IMR-90 (cell line): ENCODE measurements at regions not wholly inside any gene's neighbourhood (a gene's known extent, or its start where the extent isn't known, plus 50 kb on each side); places are given as distances from the start of the nearest gene placed in this dataset.

Experiments used
- ATAC-seq: fragments of 200-7000 bp; cut with Tn5 transposase; 2 replicates; pipeline ENCODE4 v1.9.1; 2020; ENCODE audit warnings: low read depth, mild to moderate bottlenecking, moderate library complexity
- BruUV-seq: library from RNA; stranded (reverse); fragments of 400-500 nt; replicated peaks from 2 replicates; lab custom pipeline; 2021; lab: Mats Ljungman, UMichigan
- CTCF ChIA-PET: fragments of 300-600 bp; formaldehyde crosslinking; extraction: SDS; loops from one replicate; lab custom pipeline; 2021; ENCODE audit warnings: antibody characterized with exemption; lab: Yijun Ruan, JAX
- POLR2A ChIA-PET: fragments of 300-600 bp; sonication (Branson Sonifier 250); formaldehyde crosslinking; loops from one replicate; lab custom pipeline; 2022; ENCODE audit warnings: antibody characterized with exemption; ENCODE audit not compliant: unreplicated experiment; lab: Charles Lee
- DNase-seq: peaks from one replicate; pipeline ENCODE4 v3.0.0; 2013
- H2AFZ ChIP-seq: replicated peaks from 2 replicates; pipeline ENCODE3; 2013; ENCODE audit warnings: low read length, mild to moderate bottlenecking; ENCODE audit not compliant: poor library complexity
- H2AK5ac ChIP-seq: 2 replicates; pipeline ENCODE4 v1.6.1; 2013; ENCODE audit warnings: low read depth, low read length, inconsistent platforms
- H2AK9ac ChIP-seq: replicated peaks from 2 replicates; pipeline ENCODE3; 2013; ENCODE audit warnings: mild to moderate bottlenecking, low read depth, low read length, moderate library complexity; ENCODE audit not compliant: poor library complexity
- H2BK120ac ChIP-seq: 2 replicates; pipeline ENCODE4 v1.6.1; 2013; ENCODE audit warnings: low read depth, low read length, inconsistent platforms
- H2BK15ac ChIP-seq: 3 replicates; pipeline ENCODE4 v1.6.1; 2013; ENCODE audit warnings: low read depth, low read length, inconsistent platforms
- H2BK20ac ChIP-seq: 2 replicates; pipeline ENCODE4 v1.6.1; 2013; ENCODE audit warnings: low read depth, mild to moderate bottlenecking, inconsistent platforms, low read length, moderate library complexity
- H2BK5ac ChIP-seq: 2 replicates; pipeline ENCODE4 v1.6.1; 2013; ENCODE audit warnings: mild to moderate bottlenecking, low read depth, low read length, inconsistent platforms; ENCODE audit not compliant: poor library complexity, severe bottlenecking
- H3K14ac ChIP-seq: replicated peaks from 2 replicates; pipeline ENCODE4 v1.6.1; 2013; ENCODE audit warnings: low read depth, low read length, inconsistent platforms
- H3K18ac ChIP-seq: 2 replicates; pipeline ENCODE4 v1.6.1; 2013; ENCODE audit warnings: low read depth, low read length, control low read depth
- H3K23ac ChIP-seq: 2 replicates; pipeline ENCODE4 v1.6.1; 2013; ENCODE audit warnings: low read depth, low read length, inconsistent platforms
- H3K27ac ChIP-seq: 2 replicates; pipeline ENCODE4 v1.5.1; 2013; ENCODE audit warnings: mild to moderate bottlenecking, control low read depth, low read length; ENCODE audit not compliant: insufficient read depth
- H3K27me3 ChIP-seq: 2 replicates; pipeline ENCODE4 v1.6.1; 2013; ENCODE audit warnings: low read length; ENCODE audit not compliant: control insufficient read depth, insufficient read depth
- H3K36me3 ChIP-seq: 2 replicates; pipeline ENCODE4 v1.6.1; 2013; ENCODE audit warnings: low read length, mixed read lengths; ENCODE audit not compliant: control insufficient read depth, insufficient read depth
- H3K4ac ChIP-seq: 2 replicates; pipeline ENCODE4 v1.6.1; 2013; ENCODE audit warnings: low read depth, low read length, inconsistent platforms
- H3K4me1 ChIP-seq: 2 replicates; pipeline ENCODE4 v1.6.1; 2013; ENCODE audit warnings: low read length, mixed read lengths; ENCODE audit not compliant: control insufficient read depth, insufficient read depth
- H3K4me2 ChIP-seq: 2 replicates; pipeline ENCODE4 v1.6.1; 2013; ENCODE audit warnings: low read depth, mild to moderate bottlenecking, control low read depth, low read length, moderate library complexity
- H3K4me3 ChIP-seq: 2 replicates; pipeline ENCODE4 v1.5.1; 2013; ENCODE audit warnings: low read depth, mild to moderate bottlenecking, control low read depth, low read length, moderate library complexity; ENCODE audit not compliant: insufficient read depth
- H3K56ac ChIP-seq: 2 replicates; pipeline ENCODE4 v1.6.1; 2013; ENCODE audit warnings: low read length, inconsistent platforms; ENCODE audit not compliant: insufficient read depth; ENCODE audit errors: extremely low read depth
- H3K79me1 ChIP-seq, 2 experiments: 2 replicates each; pipeline ENCODE4 v1.6.1; 2013; ENCODE audit warnings: low read length in 2 of 2, inconsistent platforms in 1 of 2, low read depth in 1 of 2
- H3K9ac ChIP-seq: 2 replicates; pipeline ENCODE4 v1.6.1; 2013; ENCODE audit warnings: low read depth, low read length, control low read depth
- H3K9me1 ChIP-seq: 2 replicates; pipeline ENCODE4 v1.6.1; 2013; ENCODE audit warnings: low read length, inconsistent platforms; ENCODE audit not compliant: insufficient read depth
- H3K9me3 ChIP-seq: 2 replicates; pipeline ENCODE4 v1.6.1; 2013; ENCODE audit warnings: low read length; ENCODE audit not compliant: control insufficient read depth, insufficient read depth
- H4K20me1 ChIP-seq: 2 replicates; pipeline ENCODE4 v1.6.1; 2013; ENCODE audit warnings: low read length, inconsistent platforms; ENCODE audit not compliant: insufficient read depth
- H4K5ac ChIP-seq: 2 replicates; pipeline ENCODE4 v1.6.1; 2013; ENCODE audit warnings: mild to moderate bottlenecking, low read depth, low read length, control low read depth
- H4K8ac ChIP-seq, 2 experiments: 2 replicates each; pipeline ENCODE4 v1.6.1; 2013; ENCODE audit warnings: low read depth in 2 of 2, low read length in 2 of 2, control low read depth in 1 of 2, inconsistent platforms in 1 of 2
- H4K91ac ChIP-seq: 2 replicates; pipeline ENCODE4 v1.6.1; 2013; ENCODE audit warnings: low read depth, low read length, inconsistent platforms; ENCODE audit not compliant: insufficient read depth
- BHLHE40 ChIP-seq: fragments of 150-350 bp; IDR thresholded peaks from 2 replicates; pipeline ENCODE4 v1.6.1; 2016; ENCODE audit warnings: mild to moderate bottlenecking, low read depth, low read length
- CEBPB ChIP-seq: IDR thresholded peaks from 2 replicates; pipeline ENCODE4 v1.6.1; 2012; ENCODE audit warnings: low read depth, low read length, improper control_type of control experiment
- CHD1 ChIP-seq: IDR thresholded peaks from 2 replicates; pipeline ENCODE4 v1.6.1; 2012; ENCODE audit warnings: low read depth, low read length, improper control_type of control experiment
- CTCF ChIP-seq: conservative IDR thresholded peaks from 2 replicates; pipeline ENCODE4 v1.5.1; 2012; ENCODE audit warnings: mild to moderate bottlenecking, low read depth, low read length, improper control_type of control experiment
- ELK1 ChIP-seq: fragments of 150-350 bp; IDR thresholded peaks from 2 replicates; pipeline ENCODE4 v1.6.1; 2016; ENCODE audit warnings: low read depth, mild to moderate bottlenecking, low read length, moderate library complexity, borderline replicate concordance
- FOS ChIP-seq: fragments of 150-350 bp; IDR thresholded peaks from 2 replicates; pipeline ENCODE4 v1.6.1; 2016; ENCODE audit warnings: low read depth, low read length
- MAFK ChIP-seq: IDR thresholded peaks from 2 replicates; pipeline ENCODE4 v1.6.1; 2012; ENCODE audit warnings: low read depth, low read length, improper control_type of control experiment
- MAZ ChIP-seq: IDR thresholded peaks from 2 replicates; pipeline ENCODE4 v1.6.1; 2012; ENCODE audit warnings: low read depth, mild to moderate bottlenecking, low read length, improper control_type of control experiment, moderate library complexity, borderline replicate concordance
- MXI1 ChIP-seq: IDR thresholded peaks from 2 replicates; pipeline ENCODE4 v1.6.1; 2012; ENCODE audit warnings: low read depth, mild to moderate bottlenecking, low read length, moderate library complexity, borderline replicate concordance
- NFE2L2 ChIP-seq: fragments of 150-350 bp; IDR thresholded peaks from 2 replicates; pipeline ENCODE4 v1.6.1; 2016; ENCODE audit warnings: low read depth, mild to moderate bottlenecking, low read length
- POLR2A ChIP-seq: IDR thresholded peaks from 2 replicates; pipeline ENCODE4 v1.6.1; 2012; ENCODE audit warnings: mild to moderate bottlenecking, low read depth, low read length
- RAD21 ChIP-seq: IDR thresholded peaks from 2 replicates; pipeline ENCODE4 v1.6.1; 2012; ENCODE audit warnings: low read length, improper control_type of control experiment
- RCOR1 ChIP-seq: IDR thresholded peaks from 2 replicates; pipeline ENCODE4 v1.6.1; 2012; ENCODE audit warnings: mild to moderate bottlenecking, low read length, improper control_type of control experiment; ENCODE audit not compliant: insufficient replicate concordance
- RFX5 ChIP-seq: IDR thresholded peaks from 2 replicates; pipeline ENCODE4 v1.8.0; 2012; ENCODE audit warnings: low read depth, mild to moderate bottlenecking, low read length, moderate library complexity
- SMC3 ChIP-seq: fragments of 150-350 bp; IDR thresholded peaks from 2 replicates; pipeline ENCODE4 v1.6.1; 2016; ENCODE audit warnings: low read depth, mild to moderate bottlenecking, antibody characterized with exemption, low read length, moderate library complexity
- USF2 ChIP-seq: fragments of 150-350 bp; IDR thresholded peaks from 2 replicates; pipeline ENCODE4 v1.6.1; 2017; ENCODE audit warnings: mild to moderate bottlenecking, antibody characterized with exemption, low read length, low read depth
- WGBS, 2 experiments: methylation state at CpG; one replicate each; pipeline versions ENCODE4 v1.1.5 to v1.1.7; 2013; ENCODE audit warnings: missing lambda C conversion rate in 2 of 2; ENCODE audit not compliant: insufficient read length in 1 of 2; ENCODE audit errors: extremely low coverage in 2 of 2; 5-methylcytosine and 5-hydroxymethylcytosine counted together
- dilution Hi-C: fragments of 300-500 bp; cut with HindIII; formaldehyde crosslinking; loops from one replicate; pipeline ENCODE4 v1.14.3; 2018; ENCODE audit warnings: low sequenced_read_pairs; ENCODE audit not compliant: unreplicated experiment
- in situ Hi-C: fragments of 300-500 bp; cut with MboI; formaldehyde crosslinking; loops from 3 replicates; pipeline ENCODE4 v1.14.3; 2019; ENCODE audit warnings: low sequenced_read_pairs, inconsistent platforms, mixed read lengths
- intact Hi-C: fragments of 100-400 bp; cut with micrococcal nuclease; formaldehyde crosslinking; loops from 2 replicates; pipeline ENCODE4 v1.10.0; 2022

GRCh38 chr5:8270246-8270645 lies 401.3 kb downstream of the MTRR start:
- no peak overlapping the region for H3K56ac ChIP-seq
- BruUV-seq, result no TSS peak
- no peak overlapping the region for H3K9ac ChIP-seq
- H3K27me3 ChIP-seq, result no peaks in the 10 kb centered on the region
- H3K4me3 ChIP-seq, result no peak overlapping the region
- dilution Hi-C loops (no loop called here), intact Hi-C loops (no loop called here), in situ Hi-C loops (no loop called here)
- H3K18ac ChIP-seq, result no peak overlapping the region
- no peak for DNase-seq
- H3K4me1 ChIP-seq, result no peaks in the 10 kb centered on the region
- H2BK15ac ChIP-seq, result no peak overlapping the region
- no peak overlapping the region for H2BK120ac ChIP-seq
- ATAC-seq, result no peak
- H3K27ac ChIP-seq, result no peak overlapping the region
- no peak overlapping the region for H4K5ac ChIP-seq
- no peak overlapping the region for H2AFZ ChIP-seq
- H4K91ac ChIP-seq, result no peak overlapping the region
- CTCF ChIA-PET, result no interaction called here
- no peak overlapping the region for H2BK5ac ChIP-seq
- POLR2A ChIA-PET, result no interaction called here
- H2BK20ac ChIP-seq, result no peak overlapping the region
- H2AK9ac ChIP-seq, result no peak overlapping the region
- no peak for TF ChIP-seq RCOR1
- no peak for TF ChIP-seq POLR2A
- no peak for TF ChIP-seq MAZ
- no peak for TF ChIP-seq ELK1
- TF ChIP-seq NFE2L2, result no peak
- TF ChIP-seq USF2, result no peak
- TF ChIP-seq BHLHE40, result no peak
- no peak for TF ChIP-seq FOS
- no peak for TF ChIP-seq RAD21
- TF ChIP-seq SMC3, result no peak
- TF ChIP-seq MXI1, result no peak
- TF ChIP-seq CEBPB, result no peak
- TF ChIP-seq CHD1, result no peak
- TF ChIP-seq MAFK, result no peak
- TF ChIP-seq RFX5, result no peak
- TF ChIP-seq CTCF, result no peak
- H3K36me3 ChIP-seq, result no peaks in the 10 kb centered on the region
- H2AK5ac ChIP-seq, result no peak overlapping the region
- WGBS, 2 experiments, result no CpG with 5 or more reads among the region's 2 CpGs
- no peak overlapping the region for H3K23ac ChIP-seq
- no peaks in the 10 kb centered on the region for H3K79me1 ChIP-seq
- no peaks in the 10 kb centered on the region for H3K9me1 ChIP-seq
- H4K20me1 ChIP-seq, result no peaks in the 10 kb centered on the region
- H3K14ac ChIP-seq, result no peak overlapping the region
- no peak overlapping the region for H4K8ac ChIP-seq
- no peaks in the 10 kb centered on the region for H3K9me3 ChIP-seq
- H3K4ac ChIP-seq, result no peak overlapping the region
- no peak overlapping the region for H3K4me2 ChIP-seq
